HG03196 (cell line): ENCODE measurements at regions not wholly inside any gene's neighbourhood (a gene's known extent, or its start where the extent isn't known, plus 50 kb on each side); places are given as distances from the start of the nearest gene placed in this dataset.

Experiments
- ATAC-seq: cut with Tn5 transposase; IDR thresholded peaks from one replicate; pipeline ENCODE4 v1.9.1; 2021; ENCODE audit not compliant: unreplicated experiment

DNA sequence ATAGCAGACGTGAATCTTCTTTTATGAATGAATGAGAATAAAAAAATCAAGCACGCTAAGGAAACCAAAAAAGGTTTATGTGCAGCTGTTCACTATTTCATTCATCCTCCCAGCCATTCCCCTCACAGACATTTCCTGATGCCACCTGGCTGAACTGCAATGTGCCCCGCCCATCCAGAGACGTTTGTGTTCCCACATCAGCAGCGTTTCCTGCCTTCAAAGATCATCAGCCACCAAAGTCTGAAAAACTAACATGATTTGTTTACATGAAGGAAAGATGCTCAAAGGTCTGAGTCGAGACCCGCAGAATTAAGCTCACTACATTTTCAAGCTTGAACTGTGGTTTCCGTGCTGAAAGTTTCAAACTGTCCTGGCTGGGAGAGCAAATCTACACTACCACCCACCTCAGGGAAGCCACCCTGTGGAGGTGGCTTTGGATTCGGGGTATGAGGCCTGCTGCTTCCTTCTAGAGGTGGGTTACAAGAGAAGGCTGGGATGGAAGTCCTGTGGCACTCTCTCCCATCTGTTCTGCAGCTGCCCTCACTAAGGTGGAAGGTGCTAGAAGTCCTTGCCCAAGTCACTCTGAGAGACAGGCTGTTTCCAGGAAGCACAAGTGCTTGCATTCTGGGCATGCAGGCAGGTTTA is 201.3 kb upstream of the OSR1 start:
- no peak for ATAC-seq

DNA sequence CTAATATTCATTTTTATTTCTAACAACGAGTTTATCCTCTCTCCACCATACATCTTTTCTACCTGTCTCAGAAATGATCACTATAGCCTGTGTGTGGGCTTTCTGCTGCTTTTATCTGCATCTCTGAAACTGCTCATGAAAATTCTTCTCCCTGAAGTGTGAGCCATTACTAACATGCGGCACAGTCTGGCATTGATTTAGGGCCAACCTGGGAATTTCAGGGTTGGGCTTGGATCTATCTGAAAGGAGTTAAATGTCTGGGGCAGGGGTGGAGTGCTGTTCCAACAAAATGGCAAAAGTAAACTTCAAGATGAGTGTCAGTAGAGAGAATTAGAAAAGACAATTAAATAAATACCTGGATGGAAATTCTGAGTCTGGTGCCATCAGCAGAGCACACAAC is 198.2 kb upstream of the OSR1 start:
- ATAC-seq = no peak

DNA sequence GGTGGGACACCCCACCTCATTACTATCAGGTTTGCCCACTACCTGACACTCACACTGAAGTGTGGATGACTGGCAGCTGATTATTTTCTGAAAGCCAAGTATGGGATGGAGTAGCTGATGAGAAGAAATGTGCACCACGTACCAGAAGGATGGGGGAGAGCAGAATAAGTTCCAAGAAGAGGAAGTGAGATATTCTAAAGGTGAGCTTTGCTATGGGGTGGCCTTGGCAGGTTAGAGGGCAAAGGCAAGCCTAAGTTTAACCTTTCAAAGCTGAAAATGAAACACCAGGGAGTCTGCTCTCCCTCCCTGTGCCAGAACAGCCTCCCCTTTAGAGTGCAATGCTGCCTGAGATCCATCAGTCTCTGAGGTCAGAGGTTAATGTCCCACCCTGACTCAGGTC is 196.1 kb upstream of the OSR1 start:
- no peak for ATAC-seq

DNA sequence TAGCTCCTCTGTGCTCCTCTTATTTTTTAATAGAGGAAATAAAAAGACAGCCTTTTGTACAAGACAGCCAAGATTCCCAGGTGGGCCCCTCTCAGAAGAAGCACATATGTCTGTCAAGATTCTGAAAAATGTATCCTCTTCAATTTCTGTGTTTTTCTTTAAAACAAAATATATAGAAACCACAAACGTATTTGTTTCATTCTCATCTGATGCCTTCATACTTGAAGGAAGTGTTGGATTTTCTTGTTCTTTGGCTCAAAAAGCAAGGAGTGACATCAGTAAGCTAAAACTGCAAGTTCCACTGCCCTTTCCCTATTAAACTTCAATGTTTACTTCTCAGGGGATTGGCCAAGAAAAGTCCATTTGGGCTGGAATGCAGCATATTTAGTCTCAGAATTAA is 193.8 kb upstream of the OSR1 start:
- ATAC-seq = no peak

DNA sequence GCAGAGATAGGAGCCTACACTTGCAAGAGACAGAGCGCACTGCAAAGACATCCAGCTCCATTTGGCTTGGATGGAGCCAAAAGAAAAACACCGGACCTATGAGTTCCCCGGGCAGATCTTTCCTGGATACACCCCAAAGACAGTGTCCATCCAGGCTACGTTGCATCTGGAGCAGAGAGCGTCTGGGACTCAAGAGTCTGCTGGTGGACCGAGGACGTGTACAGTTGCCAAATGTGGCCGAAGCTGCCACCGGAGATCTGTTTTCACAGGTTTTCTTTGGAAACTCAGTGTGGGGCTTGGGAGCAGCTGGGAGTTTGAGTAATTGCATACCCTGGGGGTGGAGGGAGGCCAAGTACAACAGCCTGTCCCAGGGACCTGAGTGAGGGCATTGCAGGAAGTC is 192.3 kb upstream of the OSR1 start:
- no peak for ATAC-seq

DNA sequence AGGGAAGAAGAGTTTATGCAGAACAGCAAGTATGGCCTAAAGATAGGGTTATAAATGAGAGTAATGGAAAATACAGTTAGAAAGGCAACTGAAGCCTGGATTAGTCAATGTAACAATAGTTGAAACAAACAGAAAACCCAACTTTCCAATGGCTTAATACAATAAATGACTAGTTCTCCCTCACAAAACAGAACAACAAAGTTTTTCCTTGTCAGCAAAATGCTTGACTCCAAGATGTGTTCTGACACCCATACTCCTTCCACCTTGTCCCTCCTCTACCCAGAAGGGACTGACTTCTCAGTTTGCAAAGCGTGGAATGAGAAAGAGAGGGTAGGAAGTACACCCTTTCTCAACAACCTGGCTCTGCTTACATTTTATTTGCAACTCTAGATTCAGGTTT is 191.4 kb upstream of the OSR1 start:
- ATAC-seq = no peak

DNA sequence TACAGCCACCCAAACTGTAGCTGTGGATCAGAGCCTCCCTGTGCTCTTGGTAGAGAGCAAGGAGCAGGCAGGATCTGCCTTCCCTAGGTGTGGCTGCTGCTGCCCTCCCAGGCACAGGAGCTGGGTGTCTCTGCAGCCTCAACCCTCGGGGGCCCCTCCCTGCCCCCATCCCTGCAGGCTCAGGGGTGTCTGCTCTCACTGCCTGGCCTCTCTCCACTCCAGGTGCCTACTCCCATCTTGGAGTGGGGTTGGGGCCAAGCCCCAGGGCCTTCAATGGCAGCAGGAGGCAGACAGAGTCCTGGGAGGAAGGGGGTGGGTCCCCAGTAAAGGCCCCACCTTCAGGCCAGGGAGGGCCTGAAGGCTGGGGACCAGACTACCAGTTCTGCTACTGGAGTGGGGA is 189.7 kb upstream of the OSR1 start:
- no peak for ATAC-seq

DNA sequence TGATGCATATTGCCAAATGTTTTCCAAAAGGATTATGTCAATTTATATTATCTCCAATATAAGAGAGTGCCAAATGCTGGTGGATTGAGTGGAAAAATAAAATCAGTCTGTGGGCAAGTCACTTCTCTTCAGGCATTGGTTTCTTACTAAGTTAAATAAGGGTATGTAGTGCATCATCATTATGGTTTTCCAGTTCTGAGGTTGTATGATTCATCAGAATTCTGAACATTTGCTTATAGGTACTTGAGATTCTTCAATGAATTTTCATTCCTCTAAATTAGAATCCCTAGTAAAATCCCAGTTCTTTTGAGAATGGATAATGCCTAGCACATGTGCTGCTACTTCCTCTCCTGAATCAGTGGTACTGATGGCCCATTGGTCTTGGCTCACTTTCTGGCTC is 188.9 kb upstream of the OSR1 start:
- ATAC-seq = no peak

DNA sequence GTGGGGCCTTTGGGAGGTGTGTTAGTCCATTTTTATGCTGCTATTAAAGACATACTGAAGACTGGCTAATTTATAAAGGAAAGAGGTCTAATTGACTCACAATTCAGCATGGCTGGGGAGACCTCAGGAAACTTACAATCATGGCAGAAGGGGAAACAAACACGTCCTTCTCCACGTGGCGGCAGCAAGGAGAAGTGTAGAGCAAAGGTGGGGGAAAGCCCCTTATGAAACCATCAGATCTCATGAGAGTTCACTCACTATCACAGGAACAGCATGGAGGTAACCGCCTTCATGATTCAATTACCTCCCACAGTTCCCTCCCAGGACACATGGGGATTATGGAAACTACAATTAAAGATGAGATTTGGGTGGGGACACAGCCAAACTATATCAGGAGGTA is 187.1 kb upstream of the OSR1 start:
- ATAC-seq = no peak

DNA sequence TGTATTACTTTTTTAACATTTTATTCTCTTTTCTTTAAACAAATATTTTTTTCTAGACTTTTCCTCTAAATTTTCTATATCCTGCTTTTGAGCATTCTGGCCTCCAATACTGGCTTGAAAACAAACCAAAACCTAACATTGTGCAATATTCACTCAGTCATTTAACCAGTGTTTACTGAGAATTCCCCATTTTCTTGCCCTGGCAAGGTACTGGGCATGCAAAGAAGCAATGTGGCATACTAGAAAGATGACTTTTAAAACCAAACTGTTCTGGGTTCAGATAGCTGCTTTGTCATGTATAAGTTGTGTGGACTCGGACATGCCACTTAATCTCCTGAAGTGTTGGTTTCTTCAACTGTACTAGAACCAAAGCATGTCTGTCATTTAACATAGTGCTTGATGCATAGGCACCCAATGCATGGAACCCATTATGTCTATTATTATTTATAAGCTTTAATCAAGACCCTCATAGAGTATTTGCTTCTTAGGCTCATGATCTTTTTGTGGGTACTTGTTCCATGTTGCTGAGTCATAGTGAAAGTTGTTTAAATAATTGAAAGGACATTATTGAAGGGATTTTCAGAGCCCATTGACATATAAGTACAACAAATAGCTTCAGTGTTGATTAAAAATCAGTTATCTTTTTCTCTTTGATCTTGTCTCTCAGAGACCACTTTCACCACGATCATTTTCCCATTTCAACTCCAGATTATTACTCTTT is 185.4 kb upstream of the OSR1 start:
- ATAC-seq = no peak

DNA sequence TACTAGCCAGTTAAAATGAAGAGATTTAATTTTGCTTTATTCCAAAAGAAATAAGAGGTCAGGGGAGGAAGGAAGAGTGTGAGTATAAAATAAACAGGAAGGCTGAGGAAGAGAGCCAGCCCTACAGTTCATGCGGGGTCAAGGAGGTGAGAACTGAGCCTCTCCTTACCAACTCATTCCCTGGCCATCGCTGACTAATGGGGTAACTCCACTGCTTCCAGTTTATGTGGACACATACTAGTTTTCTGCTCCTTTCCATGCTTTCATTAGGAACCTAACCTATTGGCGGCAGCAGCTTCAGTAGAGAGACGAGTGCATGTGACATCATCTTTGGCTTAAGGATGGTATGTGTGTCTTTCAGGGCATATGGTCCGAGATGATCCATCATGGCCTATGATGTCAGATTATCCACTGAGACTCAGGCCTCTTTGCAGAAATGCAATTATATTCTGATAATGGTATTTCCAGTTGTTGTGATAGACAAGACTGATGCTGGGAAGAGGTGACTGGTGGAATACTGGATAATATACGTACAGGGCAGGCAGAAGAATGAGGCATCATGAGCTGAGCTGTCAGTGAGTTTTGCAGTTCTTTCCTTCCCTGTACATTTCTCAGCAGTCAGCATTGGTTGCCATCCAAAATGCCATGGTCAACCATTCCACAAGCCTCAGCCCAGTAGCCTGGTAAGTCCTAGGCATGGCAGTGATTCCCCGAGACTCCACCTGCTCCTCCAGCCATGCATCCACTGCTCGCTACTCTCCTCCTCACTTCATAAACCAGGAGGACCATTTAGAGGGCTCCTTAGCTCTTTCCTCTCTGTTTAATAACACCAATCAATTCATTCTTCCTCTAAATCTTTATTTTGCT is 184.6 kb upstream of the OSR1 start:
- no peak for ATAC-seq

DNA sequence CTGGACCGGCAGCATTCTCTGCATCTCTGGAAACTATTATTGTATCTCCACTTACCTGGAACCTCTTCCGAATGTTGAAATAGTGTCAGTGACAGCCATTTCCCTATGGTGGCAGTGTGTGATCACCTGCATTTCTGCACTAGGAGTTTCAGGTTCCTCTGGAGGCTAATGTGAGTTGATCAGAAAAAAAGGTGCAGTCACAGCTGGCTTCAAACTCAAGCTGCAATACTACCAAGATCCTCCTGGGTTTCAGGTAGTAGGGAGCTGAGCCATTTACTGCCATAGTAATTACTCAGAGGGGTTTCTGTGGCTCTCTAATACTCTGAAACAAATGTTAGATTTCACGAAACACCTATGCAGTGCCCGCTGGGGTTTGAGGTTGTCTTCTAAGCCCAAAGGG is 183.5 kb upstream of the OSR1 start:
- no peak for ATAC-seq

DNA sequence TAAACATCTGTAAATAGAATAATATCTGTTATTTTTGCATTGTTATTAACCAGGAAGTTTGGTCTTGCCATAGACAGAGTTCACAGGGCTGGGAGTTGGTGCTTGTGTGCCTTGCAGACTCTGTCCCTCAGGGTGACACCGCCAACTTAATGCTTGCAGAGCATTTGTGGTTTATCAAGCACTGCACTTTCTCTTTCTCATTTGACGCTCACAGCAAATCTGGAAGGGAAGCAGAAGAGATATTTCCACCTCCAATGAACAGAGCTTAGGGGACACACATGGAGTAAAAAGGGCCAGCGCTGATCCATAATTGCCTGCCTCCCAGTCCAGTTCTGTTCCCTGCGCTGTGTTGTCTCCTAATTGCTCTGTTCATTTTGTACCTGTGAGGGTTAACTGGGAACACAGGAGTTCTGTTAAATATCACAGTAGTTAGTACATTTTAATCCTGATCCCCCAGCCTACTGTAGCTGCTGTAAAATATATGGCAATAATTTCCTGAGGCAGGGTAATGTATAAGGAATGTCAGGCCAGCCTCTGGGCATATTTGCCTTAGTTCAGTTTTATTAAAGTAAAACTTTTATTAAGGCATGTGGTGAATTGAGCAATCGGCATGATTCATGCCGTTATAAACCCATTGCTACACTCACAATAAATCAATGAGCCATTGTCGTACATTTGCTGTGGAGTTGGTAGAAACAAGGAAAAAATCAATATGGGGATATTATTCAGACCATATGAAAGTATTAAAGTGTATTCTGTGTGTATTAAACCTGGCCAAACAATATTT is 182.5 kb upstream of the OSR1 start:
- no peak for ATAC-seq

DNA sequence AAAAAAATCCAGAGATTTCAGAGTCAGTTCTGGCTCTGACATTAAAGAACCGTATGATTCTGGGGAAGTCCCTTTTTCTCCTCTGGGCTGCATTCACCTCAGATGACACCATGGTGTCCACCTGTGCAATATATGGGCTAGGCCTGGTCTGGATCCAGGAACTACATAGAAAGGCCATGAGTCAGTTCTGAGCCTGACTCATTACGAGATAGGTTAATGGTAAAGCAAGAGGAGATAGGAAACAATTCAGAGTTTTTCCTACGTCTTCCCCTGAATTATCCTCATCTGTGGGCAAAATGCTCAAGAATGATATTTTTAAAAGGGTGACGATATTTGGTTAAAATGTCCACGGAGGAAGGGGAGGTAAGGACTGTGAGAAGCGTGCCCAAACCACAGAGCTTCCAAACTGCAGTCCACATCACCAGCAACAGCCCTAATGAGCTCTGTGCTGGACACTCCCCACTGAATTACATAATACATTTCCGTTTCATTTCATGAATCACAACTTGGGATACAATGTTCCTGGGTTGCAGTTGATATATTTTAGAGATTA is 180.1 kb upstream of the OSR1 start:
- ATAC-seq = no peak

DNA sequence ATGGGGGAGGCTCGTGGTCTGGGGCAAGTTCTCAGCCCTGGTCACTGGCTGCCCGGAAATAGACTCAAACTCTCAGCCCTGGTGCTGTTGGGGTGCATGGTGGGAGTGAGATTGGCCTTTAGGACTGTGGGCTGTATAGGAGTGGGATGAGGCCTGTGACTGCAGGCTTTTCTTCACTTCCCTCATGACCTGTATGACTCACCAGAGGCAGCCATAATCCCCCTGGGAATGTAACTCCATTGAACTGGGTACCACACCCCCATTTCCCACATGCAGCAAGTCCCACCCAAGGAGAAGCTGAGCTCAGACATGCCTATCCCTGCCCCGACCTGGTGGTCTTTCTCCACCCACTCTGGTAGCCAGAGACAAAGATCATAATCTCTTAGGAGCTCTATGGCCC is 177.7 kb upstream of the OSR1 start:
- ATAC-seq = no peak

DNA sequence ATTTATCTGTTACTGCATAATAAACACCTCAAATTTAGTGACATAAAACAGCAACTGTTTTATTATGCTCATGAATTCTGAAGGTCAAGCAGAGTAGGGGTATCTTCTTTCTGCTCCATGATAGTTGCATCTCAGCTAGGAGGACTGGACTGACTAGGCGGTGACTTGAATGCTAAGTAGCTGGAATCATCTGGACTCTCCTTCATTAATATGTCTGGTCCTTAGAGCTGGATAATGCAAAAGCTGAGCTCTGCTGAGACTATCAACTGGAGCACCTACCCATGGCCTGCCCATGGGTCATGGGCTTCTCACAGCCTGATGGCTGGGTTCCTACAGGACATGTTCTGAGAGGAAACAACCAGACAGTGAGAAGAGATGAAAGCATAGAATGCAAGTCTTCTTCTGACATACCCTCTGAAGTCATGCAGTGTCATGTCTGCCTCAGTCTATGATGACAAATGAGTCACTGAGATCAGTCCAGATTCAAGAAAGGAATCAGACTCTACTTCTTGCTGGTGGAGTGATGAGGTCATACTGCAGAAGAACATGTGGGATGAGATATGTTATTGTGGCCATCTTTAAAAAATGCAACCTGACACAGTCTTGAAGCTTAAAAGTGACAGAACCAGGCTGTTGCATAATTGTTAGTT is 174.2 kb upstream of the OSR1 start:
- ATAC-seq = no peak

DNA sequence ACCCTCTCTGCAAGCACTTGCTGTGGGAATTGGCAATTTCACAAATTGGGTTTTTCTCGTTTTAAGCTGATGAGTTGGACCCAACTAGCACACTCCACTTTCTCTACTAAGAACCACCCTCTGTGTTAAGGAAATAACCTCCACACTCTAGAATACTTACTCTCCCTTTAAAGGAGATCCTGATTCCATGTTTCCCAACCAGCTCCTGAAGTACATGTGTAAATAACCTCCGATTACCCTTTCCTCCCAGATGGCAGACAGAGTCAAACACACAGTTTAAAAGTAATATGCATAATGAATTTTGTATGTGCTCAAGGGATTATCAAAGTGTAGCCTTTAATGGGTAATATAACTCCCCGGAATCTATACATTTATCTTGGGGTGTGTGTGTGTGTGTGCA is 171.3 kb upstream of the OSR1 start:
- ATAC-seq = no peak

DNA sequence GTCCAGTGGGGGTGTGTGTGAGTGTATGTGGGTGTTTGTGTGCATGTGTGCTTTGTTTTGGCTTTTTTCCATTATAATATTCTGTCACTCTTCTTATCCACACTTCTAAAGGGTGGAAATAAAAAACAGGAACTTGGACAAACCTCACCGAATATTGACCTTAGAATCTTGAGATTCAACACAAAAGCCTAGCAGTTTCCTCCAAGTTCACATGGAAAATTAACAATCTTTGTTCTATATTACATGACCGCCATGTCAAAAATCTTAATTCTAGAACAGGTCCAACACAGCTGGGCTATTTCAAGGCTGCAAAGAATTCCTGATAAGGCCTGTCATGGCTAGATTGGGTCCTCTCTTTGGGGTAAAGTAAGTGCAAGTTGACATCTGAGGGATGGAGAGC is 169.3 kb upstream of the OSR1 start:
- no peak for ATAC-seq

DNA sequence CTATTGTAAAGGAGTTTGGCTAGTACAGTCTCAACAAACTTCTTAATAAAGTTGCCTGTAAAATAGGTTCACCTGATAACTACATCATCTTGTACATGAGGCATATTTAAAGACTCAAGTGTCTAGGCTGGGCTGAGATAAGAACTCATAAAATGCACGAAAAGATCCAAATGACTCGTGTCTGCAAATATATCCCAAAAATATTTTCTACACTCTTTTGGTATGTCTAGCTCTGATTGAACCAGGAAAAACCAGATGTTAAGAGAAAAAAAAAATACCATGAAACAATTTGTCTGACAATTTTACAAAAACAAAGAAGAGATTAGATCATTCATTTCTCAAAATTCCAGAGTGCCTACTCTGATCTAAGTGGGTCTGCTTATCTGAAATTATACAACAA is 166.9 kb upstream of the OSR1 start:
- no peak for ATAC-seq

DNA sequence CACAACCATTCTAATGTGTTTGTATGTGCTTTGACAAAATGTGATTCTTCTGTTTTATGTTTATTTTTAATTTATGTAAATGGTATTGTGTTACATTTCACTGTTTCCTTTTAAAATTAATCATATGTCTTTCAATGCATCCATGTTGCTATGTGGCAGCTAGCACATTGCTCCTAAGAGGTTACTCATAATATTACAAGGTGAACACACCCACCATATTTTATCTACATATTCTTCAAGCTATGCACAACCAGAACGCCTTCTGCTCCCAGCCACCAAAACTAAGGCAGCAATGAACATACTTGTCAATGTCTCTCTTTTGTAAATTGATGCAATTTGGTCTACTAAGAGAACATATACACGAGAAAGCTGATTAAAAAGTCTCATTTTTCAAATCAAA is 160.6 kb upstream of the OSR1 start:
- no peak for ATAC-seq

DNA sequence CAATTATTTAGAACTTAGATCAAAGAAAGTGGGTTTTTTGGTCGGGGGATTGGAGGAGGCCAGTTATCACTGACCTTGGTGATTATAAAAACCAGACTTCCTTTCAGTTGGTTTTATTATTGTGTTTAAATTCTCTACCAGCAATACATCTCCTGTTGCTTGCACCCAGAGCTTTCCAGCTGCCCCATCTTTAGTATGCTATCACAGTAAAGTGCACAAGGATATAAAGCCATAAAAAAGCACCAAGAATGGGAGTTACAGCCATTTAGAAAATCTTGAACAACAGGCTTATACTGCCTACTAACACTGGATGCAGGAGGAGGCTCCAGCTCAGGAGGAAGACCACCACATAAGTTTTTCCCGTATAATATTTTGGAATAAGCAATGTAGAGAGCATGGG is 148.7 kb upstream of the OSR1 start:
- no peak for ATAC-seq
